Fibroblast of lung (primary cell): ENCODE measurements at regions not wholly inside any gene's neighbourhood (a gene's known extent, or its start where the extent isn't known, plus 50 kb on each side); places are given as distances from the start of the nearest gene placed in this dataset.

Experiments used
- DNase-seq, 2 donors: peaks; one replicate each; pipeline versions ENCODE4 v3.0.0 to v3.0.0-alpha.2; 2010; ENCODE audit warnings: low read depth in 2 of 2
- H2AFZ ChIP-seq: 2 replicates; pipeline ENCODE4 v1.5.1; 2012; ENCODE audit warnings: low read length, control low read depth, inconsistent platforms
- H3K27ac ChIP-seq: 2 replicates; pipeline ENCODE4 v1.5.1; 2011; ENCODE audit warnings: low read length, control low read depth; ENCODE audit not compliant: insufficient read depth
- H3K27me3 ChIP-seq: 2 replicates; pipeline ENCODE4 v1.5.1; 2011; ENCODE audit warnings: mild to moderate bottlenecking, low read length; ENCODE audit not compliant: control insufficient read depth, insufficient read depth
- H3K36me3 ChIP-seq: 2 replicates; pipeline ENCODE4 v1.5.1; 2011; ENCODE audit warnings: low read length; ENCODE audit not compliant: control insufficient read depth, insufficient read depth
- H3K4me1 ChIP-seq: 2 replicates; pipeline ENCODE4 v1.5.1; 2011; ENCODE audit warnings: low read length; ENCODE audit not compliant: control insufficient read depth, insufficient read depth; ENCODE audit errors: extremely low read depth
- H3K4me2 ChIP-seq: 2 replicates; pipeline ENCODE4 v1.5.1; 2011; ENCODE audit warnings: low read length, control low read depth; ENCODE audit not compliant: insufficient read depth; ENCODE audit errors: extremely low read depth
- H3K4me3 ChIP-seq, 4 experiments: fragments of 200-600 bp in 1 of 4; sonication (generic) in 1 of 4; replicated peaks in 1 of 4; 2 replicates each; pipeline ENCODE4 v1.5.1; 2011 to 2016; ENCODE audit warnings: low read length in 4 of 4, low read depth in 3 of 4, mild to moderate bottlenecking in 3 of 4, control low read depth in 2 of 4, inconsistent platforms in 1 of 4, mixed read lengths in 1 of 4; ENCODE audit not compliant: insufficient read depth in 1 of 4; ENCODE audit errors: control extremely low read depth in 1 of 4
- H3K79me2 ChIP-seq: 2 replicates; pipeline ENCODE4 v1.5.1; 2012; ENCODE audit warnings: mild to moderate bottlenecking, low read length, inconsistent platforms; ENCODE audit not compliant: control insufficient read depth, insufficient read depth
- H3K9ac ChIP-seq: 2 replicates; pipeline ENCODE4 v1.5.1; 2011; ENCODE audit warnings: mild to moderate bottlenecking, low read length, control low read depth; ENCODE audit not compliant: insufficient read depth
- H3K9me3 ChIP-seq: 2 replicates; pipeline ENCODE4 v1.5.1; 2012; ENCODE audit warnings: low read depth, low read length; ENCODE audit not compliant: control insufficient read depth, insufficient read depth
- H4K20me1 ChIP-seq: 2 replicates; pipeline ENCODE4 v1.5.1; 2011; ENCODE audit warnings: low read length; ENCODE audit not compliant: control insufficient read depth, insufficient read depth; ENCODE audit errors: extremely low read depth
- EZH2 ChIP-seq: IDR thresholded peaks from 2 replicates; pipeline ENCODE4 v1.5.1; 2012; ENCODE audit warnings: low read length, control low read depth, mild to moderate bottlenecking; ENCODE audit errors: missing control alignments
- TF ChIP-seq, protein P1 (sequence below), 2 donors: IDR thresholded peaks in 1 of 2; conservative IDR thresholded peaks in 1 of 2; 1 replicate in 1 of 2; 2 replicates in 1 of 2; pipeline ENCODE4 v1.5.1; 2011 to 2012; ENCODE audit warnings: low read length in 2 of 2, control low read depth in 1 of 2, inconsistent platforms in 1 of 2, low read depth in 1 of 2, mild to moderate bottlenecking in 1 of 2

DNA sequence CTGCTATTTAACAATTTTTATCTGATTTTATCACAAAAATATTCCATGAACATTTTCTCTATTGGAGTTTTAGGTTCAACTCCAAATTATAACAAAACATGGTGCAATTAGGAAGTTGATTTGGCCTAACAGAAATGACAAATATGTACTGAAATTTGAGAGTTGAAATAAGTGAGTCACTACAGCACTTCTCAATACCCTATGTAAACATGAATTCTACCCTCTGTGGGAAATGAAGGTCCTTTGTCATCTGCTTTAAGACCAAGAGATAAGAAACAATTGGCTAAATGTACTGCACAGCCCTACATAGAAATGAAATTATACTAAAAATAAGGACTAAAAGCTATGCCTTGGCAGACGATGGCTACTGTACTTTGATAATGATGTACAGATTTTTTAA lies 86.2 kb upstream of the BEND6 start:
- Histone ChIP-seq H3K4me3 (peak overlapping the region in 1 of 4 experiments; percentile 11), H3K27ac (peak overlapping the region; percentile 32), H3K9me3 (no peaks in the 10 kb centered on the region), H3K27me3 (no peaks in the 10 kb centered on the region), H4K20me1 (no peaks in the 10 kb centered on the region), H2AFZ (no peak overlapping the region), H3K4me2 (peak overlapping the region; percentile 6), H3K9ac (no peak overlapping the region), H3K79me2 (peaks cover 14% of the 10 kb centered on the region), H3K4me1 (peaks cover 39% of the 10 kb centered on the region), H3K36me3 (no peaks in the 10 kb centered on the region)
- peak; percentile 90 to 92 for DNase-seq
- no peak for TF ChIP-seq EZH2
- TF ChIP-seq, protein P1, sequence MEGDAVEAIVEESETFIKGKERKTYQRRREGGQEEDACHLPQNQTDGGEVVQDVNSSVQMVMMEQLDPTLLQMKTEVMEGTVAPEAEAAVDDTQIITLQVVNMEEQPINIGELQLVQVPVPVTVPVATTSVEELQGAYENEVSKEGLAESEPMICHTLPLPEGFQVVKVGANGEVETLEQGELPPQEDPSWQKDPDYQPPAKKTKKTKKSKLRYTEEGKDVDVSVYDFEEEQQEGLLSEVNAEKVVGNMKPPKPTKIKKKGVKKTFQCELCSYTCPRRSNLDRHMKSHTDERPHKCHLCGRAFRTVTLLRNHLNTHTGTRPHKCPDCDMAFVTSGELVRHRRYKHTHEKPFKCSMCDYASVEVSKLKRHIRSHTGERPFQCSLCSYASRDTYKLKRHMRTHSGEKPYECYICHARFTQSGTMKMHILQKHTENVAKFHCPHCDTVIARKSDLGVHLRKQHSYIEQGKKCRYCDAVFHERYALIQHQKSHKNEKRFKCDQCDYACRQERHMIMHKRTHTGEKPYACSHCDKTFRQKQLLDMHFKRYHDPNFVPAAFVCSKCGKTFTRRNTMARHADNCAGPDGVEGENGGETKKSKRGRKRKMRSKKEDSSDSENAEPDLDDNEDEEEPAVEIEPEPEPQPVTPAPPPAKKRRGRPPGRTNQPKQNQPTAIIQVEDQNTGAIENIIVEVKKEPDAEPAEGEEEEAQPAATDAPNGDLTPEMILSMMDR (conservative IDR thresholded peaks at IDR 0.05 in 1 of 2, IDR thresholded peaks at IDR 0.05 in 1 of 2; ENCODE audit: low read depth in 1 of 2, low read length in 2 of 2) = no peak

GRCh38 chr6:56866917-56867522 lies 87.9 kb upstream of the BEND6 start:
- no peak overlapping the region for H2AFZ ChIP-seq
- peak overlapping the region; percentile 28 for H3K4me2 ChIP-seq
- no peak overlapping the region for H3K9ac ChIP-seq
- peak overlapping the region; percentile 67 for H3K27ac ChIP-seq
- H3K27me3 ChIP-seq = no peaks in the 10 kb centered on the region
- DNase-seq = peak; percentile 47 to 58
- H3K79me2 ChIP-seq = peaks cover 15% of the 10 kb centered on the region
- peaks cover 1% of the 10 kb centered on the region for H3K36me3 ChIP-seq
- no peaks in the 10 kb centered on the region for H4K20me1 ChIP-seq
- no peak overlapping the region for H3K4me3 ChIP-seq
- peaks cover 55% of the 10 kb centered on the region for H3K4me1 ChIP-seq
- TF ChIP-seq EZH2 = no peak
- TF ChIP-seq, protein P1 (conservative IDR thresholded peaks at IDR 0.05 in 1 of 2, IDR thresholded peaks at IDR 0.05 in 1 of 2; ENCODE audit: low read depth in 1 of 2, low read length in 2 of 2) = no peak
- no peaks in the 10 kb centered on the region for H3K9me3 ChIP-seq

GRCh38 chr6:56865081-56865875 lies 89.6 kb upstream of the BEND6 start:
- Histone ChIP-seq H3K36me3 (peaks cover 3% of the 10 kb centered on the region), H3K27ac (peak overlapping the region; percentile 47), H3K4me2 (no peak overlapping the region), H4K20me1 (no peaks in the 10 kb centered on the region), H3K4me1 (peaks cover 57% of the 10 kb centered on the region), H2AFZ (no peak overlapping the region), H3K9ac (no peak overlapping the region), H3K27me3 (no peaks in the 10 kb centered on the region), H3K79me2 (peaks cover 17% of the 10 kb centered on the region), H3K9me3 (no peaks in the 10 kb centered on the region), H3K4me3 (no peak overlapping the region)
- no peak for DNase-seq
- no peak for TF ChIP-seq EZH2
- TF ChIP-seq, protein P1 (conservative IDR thresholded peaks at IDR 0.05 in 1 of 2, IDR thresholded peaks at IDR 0.05 in 1 of 2; ENCODE audit: low read depth in 1 of 2, low read length in 2 of 2) = no peak
